Thoracic aorta (tissue), 2 donors: ENCODE measurements at regions not wholly inside any gene's neighbourhood (a gene's known extent, or its start where the extent isn't known, plus 50 kb on each side); places are given as distances from the start of the nearest gene placed in this dataset.

Experiments
- ATAC-seq: fragments of 150-250 bp; one replicate; pipeline ENCODE4 v1.8.0; 2017; ENCODE audit warnings: low read depth; ENCODE audit not compliant: insufficient number of reproducible peaks, low FRiP score
- DNase-seq: peaks from one replicate; pipeline ENCODE4 v3.0.0-alpha.2; 2020; ENCODE audit warnings: low spot score
- H3K27ac ChIP-seq, 2 donors: fragments of 200-600 bp; sonication (generic); 1 replicate in 1 of 2; 2 replicates in 1 of 2; pipeline ENCODE4 v1.5.1; 2016; ENCODE audit warnings: mild to moderate bottlenecking in 2 of 2, moderate library complexity in 2 of 2
- H3K27me3 ChIP-seq: fragments of 200-600 bp; sonication (generic); replicated peaks from 2 replicates; pipeline ENCODE4 v1.6.0; 2016; ENCODE audit warnings: mild to moderate bottlenecking; ENCODE audit not compliant: insufficient read depth
- H3K36me3 ChIP-seq: fragments of 200-600 bp; sonication (generic); one replicate; pipeline ENCODE4 v1.5.1; 2016
- H3K4me1 ChIP-seq, 2 donors: fragments of 200-600 bp; sonication (generic); 1 replicate in 1 of 2; 2 replicates in 1 of 2; pipeline versions ENCODE4 v1.5.1 to v1.6.0; 2016; ENCODE audit warnings: low read depth in 2 of 2, mild to moderate bottlenecking in 1 of 2; ENCODE audit not compliant: control insufficient read depth in 1 of 2
- H3K4me3 ChIP-seq: fragments of 200-600 bp; sonication (generic); 2 replicates; pipeline ENCODE4 v1.5.1; 2016; ENCODE audit warnings: mild to moderate bottlenecking
- H3K9me3 ChIP-seq: fragments of 200-600 bp; sonication (generic); 2 replicates; pipeline ENCODE4 v1.5.1; 2016
- TF ChIP-seq, protein P1 (sequence below): fragments of 200-600 bp; sonication (generic); IDR thresholded peaks from one replicate; pipeline ENCODE4 v1.5.1; 2019; ENCODE audit warnings: antibody characterized with exemption

DNA sequence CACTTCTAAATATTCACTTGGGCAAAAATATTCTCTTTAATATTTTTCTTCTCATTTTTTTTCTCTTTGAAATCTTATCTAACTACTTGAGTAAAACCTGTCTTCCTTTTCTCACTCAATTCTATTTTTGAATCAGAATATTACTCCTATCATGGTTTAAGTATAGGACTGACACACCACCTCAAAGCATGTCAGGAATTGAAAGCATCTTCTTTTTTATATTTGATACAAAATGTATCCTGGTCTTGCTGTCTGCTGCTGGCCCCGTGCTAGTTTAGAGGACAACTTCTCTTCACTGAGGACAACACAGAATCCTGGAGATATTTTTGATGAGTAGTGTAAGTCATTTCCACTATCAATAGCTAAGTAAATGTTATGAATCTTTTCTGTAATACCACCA, 383.6 kb downstream of the GADD45G start:
- TF ChIP-seq, protein P1, sequence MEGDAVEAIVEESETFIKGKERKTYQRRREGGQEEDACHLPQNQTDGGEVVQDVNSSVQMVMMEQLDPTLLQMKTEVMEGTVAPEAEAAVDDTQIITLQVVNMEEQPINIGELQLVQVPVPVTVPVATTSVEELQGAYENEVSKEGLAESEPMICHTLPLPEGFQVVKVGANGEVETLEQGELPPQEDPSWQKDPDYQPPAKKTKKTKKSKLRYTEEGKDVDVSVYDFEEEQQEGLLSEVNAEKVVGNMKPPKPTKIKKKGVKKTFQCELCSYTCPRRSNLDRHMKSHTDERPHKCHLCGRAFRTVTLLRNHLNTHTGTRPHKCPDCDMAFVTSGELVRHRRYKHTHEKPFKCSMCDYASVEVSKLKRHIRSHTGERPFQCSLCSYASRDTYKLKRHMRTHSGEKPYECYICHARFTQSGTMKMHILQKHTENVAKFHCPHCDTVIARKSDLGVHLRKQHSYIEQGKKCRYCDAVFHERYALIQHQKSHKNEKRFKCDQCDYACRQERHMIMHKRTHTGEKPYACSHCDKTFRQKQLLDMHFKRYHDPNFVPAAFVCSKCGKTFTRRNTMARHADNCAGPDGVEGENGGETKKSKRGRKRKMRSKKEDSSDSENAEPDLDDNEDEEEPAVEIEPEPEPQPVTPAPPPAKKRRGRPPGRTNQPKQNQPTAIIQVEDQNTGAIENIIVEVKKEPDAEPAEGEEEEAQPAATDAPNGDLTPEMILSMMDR = no peak
- no peaks in the 10 kb centered on the region for H3K9me3 ChIP-seq
- no peaks in the 10 kb centered on the region for H3K27me3 ChIP-seq
- no peak overlapping the region for H3K27ac ChIP-seq
- H3K4me3 ChIP-seq = no peak overlapping the region
- ATAC-seq = no peak
- DNase-seq = no peak
- H3K36me3 ChIP-seq = no peaks in the 10 kb centered on the region
- peaks cover 0 to 10% of the 10 kb centered on the region in 2 donors for H3K4me1 ChIP-seq

DNA sequence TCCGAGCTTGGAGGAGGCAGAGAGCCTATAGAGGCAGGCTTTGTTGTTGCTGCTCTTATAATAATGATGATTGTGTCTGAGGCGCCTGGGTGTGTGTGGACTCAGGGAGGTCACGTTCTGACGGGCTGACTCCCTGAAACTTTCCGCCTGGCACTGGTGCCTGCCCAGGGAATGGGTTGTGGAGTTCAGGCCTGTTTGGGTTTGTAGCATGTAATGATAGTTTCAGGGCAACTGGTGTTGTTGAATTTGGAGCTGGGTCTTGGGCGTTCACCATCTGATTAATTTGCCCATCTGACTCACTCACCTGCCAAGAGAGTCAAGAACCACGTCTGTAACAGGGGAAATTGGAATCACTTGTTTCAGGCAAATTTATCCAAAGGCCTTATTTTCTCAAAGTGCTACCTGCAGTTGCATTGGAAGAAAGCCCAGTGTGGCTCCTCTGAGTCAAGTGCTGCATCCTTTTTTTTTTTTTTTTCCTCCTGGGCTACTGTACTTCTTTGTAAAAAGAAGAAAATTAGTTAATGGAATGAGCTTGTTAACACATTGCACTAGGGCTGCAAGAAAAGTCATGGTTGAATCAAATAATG, 386.5 kb downstream of the GADD45G start:
- ATAC-seq (no peak), DNase-seq (no peak)
- no peaks in the 10 kb centered on the region for H3K9me3 ChIP-seq
- no peak overlapping the region for H3K4me3 ChIP-seq
- no peak overlapping the region for H3K27ac ChIP-seq
- H3K4me1 ChIP-seq = peaks cover 2 to 10% of the 10 kb centered on the region in 2 donors
- TF ChIP-seq, protein P1 = no peak
- no peaks in the 10 kb centered on the region for H3K27me3 ChIP-seq
- no peaks in the 10 kb centered on the region for H3K36me3 ChIP-seq

DNA sequence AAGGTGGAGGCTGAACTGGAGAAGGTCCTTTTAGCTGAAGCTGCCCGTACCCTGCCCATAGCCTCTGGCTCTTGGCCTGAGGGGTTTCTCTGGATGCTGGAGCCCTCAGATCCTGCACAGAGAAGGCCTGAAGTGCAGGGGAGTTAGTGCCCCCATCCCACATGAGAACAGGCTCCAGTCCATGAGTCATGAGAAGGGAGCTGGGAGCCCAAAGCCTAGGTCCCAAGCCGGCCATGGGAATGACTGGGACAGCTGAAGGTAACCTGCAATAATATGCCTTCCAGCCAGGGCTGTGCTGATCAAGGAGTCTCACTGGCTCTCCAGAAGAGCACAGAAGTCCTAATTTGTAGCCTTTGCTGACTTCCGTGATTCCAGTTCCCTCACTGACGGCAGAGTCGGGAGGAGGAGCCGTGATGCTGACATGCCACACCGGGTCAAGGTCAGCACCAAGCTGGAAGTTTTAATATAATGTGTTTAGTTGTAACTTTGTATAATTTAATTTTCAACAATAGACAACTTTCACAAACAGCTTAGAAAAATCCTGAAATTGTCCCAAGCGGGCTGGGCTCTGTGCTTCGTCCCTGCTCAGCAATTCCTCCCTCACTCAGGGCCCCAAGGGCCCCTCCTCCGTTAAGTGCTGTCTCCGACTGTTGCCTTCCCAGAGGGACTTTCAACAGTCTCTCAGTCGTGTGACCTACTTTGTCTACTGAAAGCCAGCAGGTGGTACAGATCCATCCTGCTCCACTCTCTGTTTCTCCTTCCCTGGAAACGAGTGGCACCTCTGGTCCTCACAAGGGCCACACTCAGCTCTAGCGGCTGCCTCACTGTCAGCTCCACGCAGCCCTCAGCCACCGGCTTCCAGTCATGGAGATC, 387.8 kb downstream of the GADD45G start:
- no peak for DNase-seq
- peaks cover 2 to 10% of the 10 kb centered on the region in 2 donors for H3K4me1 ChIP-seq
- H3K27ac ChIP-seq = no peak overlapping the region
- H3K9me3 ChIP-seq = no peaks in the 10 kb centered on the region
- no peak overlapping the region for H3K4me3 ChIP-seq
- ATAC-seq = no peak
- no peaks in the 10 kb centered on the region for H3K36me3 ChIP-seq
- TF ChIP-seq, protein P1 = no peak
- no peaks in the 10 kb centered on the region for H3K27me3 ChIP-seq

DNA sequence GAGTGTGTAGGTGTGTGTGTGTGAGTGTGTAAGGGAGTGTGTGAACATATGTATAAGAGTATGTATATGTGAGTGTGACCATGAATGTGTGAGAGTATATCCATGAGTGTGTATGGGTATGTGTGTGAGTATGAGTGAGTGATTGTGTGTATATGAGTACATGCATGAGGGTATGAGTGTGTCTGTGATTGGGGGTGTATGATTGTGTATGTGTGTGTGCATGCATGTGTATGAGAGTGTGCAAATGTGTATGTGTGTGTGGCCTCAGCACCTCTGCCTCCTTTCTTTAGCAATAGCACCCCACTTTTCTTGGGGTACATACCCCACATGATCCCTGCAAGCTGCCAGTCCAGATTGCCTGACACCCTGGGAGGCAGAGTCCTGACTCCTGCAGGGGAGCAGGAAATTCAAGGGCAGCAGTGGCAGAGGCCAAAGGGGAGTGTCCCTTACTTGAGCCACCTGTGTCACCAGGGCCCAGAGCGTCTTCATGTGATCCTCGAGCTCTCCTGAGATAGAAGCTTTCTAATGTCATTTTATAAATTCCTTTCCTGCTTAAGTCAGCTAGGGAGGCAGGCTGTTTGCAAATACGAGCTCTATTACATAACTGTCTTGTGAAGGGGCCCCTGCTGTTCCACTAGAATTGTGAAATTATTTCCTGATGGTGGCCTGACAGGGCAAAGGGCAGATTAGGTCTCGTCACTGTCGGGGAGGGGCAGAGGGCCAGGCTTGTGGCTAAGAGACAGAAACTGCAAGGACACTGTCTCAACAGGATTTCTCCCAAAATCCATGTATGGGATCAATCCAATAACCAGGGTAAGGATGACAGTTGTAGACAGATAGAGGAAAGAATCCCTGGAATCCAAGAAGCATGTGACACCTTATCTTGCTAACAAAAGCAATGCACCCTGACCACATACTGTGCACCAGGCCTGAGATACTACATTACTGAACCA, 389.1 kb downstream of the GADD45G start:
- H3K4me1 ChIP-seq = peaks cover 2 to 5% of the 10 kb centered on the region in 2 donors
- DNase-seq (no peak), ATAC-seq (no peak)
- H3K4me3 ChIP-seq = no peak overlapping the region
- no peaks in the 10 kb centered on the region for H3K36me3 ChIP-seq
- H3K27ac ChIP-seq = no peak overlapping the region
- no peaks in the 10 kb centered on the region for H3K9me3 ChIP-seq
- TF ChIP-seq, protein P1 = no peak
- no peaks in the 10 kb centered on the region for H3K27me3 ChIP-seq
